Parathyroid adenoma (tissue), 2 donors: ENCODE measurements at regions not wholly inside any gene's neighbourhood (a gene's known extent, or its start where the extent isn't known, plus 50 kb on each side); places are given as distances from the start of the nearest gene placed in this dataset.
"Not testable (repeated sequence)": the region's sequence is repeated elsewhere in the genome, so short reads cannot be mapped to it uniquely, and the experiment has no call there.

Experiments
- H2AFZ ChIP-seq: fragments of 300-600 bp; sonication (generic); one replicate; pipeline ENCODE4 v1.7.0; 2017; ENCODE audit warnings: antibody characterized with exemption, mild to moderate bottlenecking
- H3K27ac ChIP-seq: fragments of 300-600 bp; sonication (generic); one replicate; pipeline ENCODE4 v1.7.0; 2017
- H3K27me3 ChIP-seq: fragments of 300-600 bp; sonication (generic); one replicate; pipeline ENCODE4 v1.7.0; 2017; ENCODE audit warnings: low read length; ENCODE audit not compliant: control insufficient read depth, insufficient read depth
- H3K36me3 ChIP-seq: fragments of 300-600 bp; sonication (generic); one replicate; pipeline ENCODE4 v1.7.0; 2017; ENCODE audit warnings: low read length; ENCODE audit not compliant: control insufficient read depth, insufficient read depth
- H3K4me1 ChIP-seq: fragments of 300-600 bp; sonication (generic); one replicate; pipeline ENCODE4 v1.7.0; 2017; ENCODE audit warnings: control low read depth
- H3K4me2 ChIP-seq: fragments of 300-600 bp; sonication (generic); one replicate; pipeline ENCODE4 v1.7.0; 2017; ENCODE audit warnings: low read length
- H3K4me3 ChIP-seq: fragments of 300-600 bp; sonication (generic); one replicate; pipeline ENCODE4 v1.7.0; 2017; ENCODE audit warnings: low read depth, low read length
- H3K79me2 ChIP-seq: fragments of 300-600 bp; sonication (generic); one replicate; pipeline ENCODE4 v1.7.0; 2017; ENCODE audit warnings: control low read depth
- H3K9ac ChIP-seq: fragments of 300-600 bp; sonication (generic); one replicate; pipeline ENCODE4 v1.7.0; 2017; ENCODE audit warnings: mild to moderate bottlenecking
- H3K9me3 ChIP-seq: fragments of 300-600 bp; sonication (generic); one replicate; pipeline ENCODE4 v1.7.0; 2017; ENCODE audit warnings: low read length; ENCODE audit not compliant: control insufficient read depth
- CTCF ChIP-seq: fragments of 300-600 bp; sonication (generic); IDR thresholded peaks from one replicate; pipeline ENCODE4 v1.7.0; 2017; ENCODE audit warnings: antibody characterized with exemption, mild to moderate bottlenecking
- donor health status: primary hyperparathyroidism.

GRCh38 chr4:66367043-66367660 lies 696.9 kb upstream of the EPHA5 start:
- no peak overlapping the region for H2AFZ ChIP-seq
- no peaks in the 10 kb centered on the region for H3K9me3 ChIP-seq
- H3K36me3 ChIP-seq = no peaks in the 10 kb centered on the region
- H3K27me3 ChIP-seq = no peaks in the 10 kb centered on the region
- H3K4me2 ChIP-seq = no peak overlapping the region
- no peak for TF ChIP-seq CTCF
- H3K4me1 ChIP-seq = no peaks in the 10 kb centered on the region
- no peak overlapping the region for H3K9ac ChIP-seq
- H3K27ac ChIP-seq = no peak overlapping the region
- no peak overlapping the region for H3K4me3 ChIP-seq
- no peaks in the 10 kb centered on the region for H3K79me2 ChIP-seq

- not testable (repeated sequence) for H3K27me3 ChIP-seq, H3K36me3 ChIP-seq, H3K79me2 ChIP-seq
Measured at GRCh38 chr4:66360395-66360794, 690.1 kb upstream of the EPHA5 start.

GRCh38 chr4:66357316-66357715 lies 687.0 kb upstream of the EPHA5 start:
- Histone ChIP-seq H3K27ac (no peak overlapping the region), H3K79me2 (no peaks in the 10 kb centered on the region), H3K9ac (no peak overlapping the region), H3K36me3 (no peaks in the 10 kb centered on the region), H3K4me1 (no peaks in the 10 kb centered on the region), H2AFZ (no peak overlapping the region), H3K27me3 (no peaks in the 10 kb centered on the region), H3K4me2 (no peak overlapping the region), H3K9me3 (no peaks in the 10 kb centered on the region), H3K4me3 (no peak overlapping the region)
- TF ChIP-seq CTCF = no peak

More at GRCh38 chr4:66360395-66360794, 690.1 kb upstream of the EPHA5 start:
- H3K9me3 ChIP-seq, H3K27ac ChIP-seq, H3K9ac ChIP-seq, H3K4me3 ChIP-seq, H3K4me1 ChIP-seq, H2AFZ ChIP-seq, H3K4me2 ChIP-seq: not testable (repeated sequence)

- no peaks in the 10 kb centered on the region for H3K9me3 ChIP-seq
- no peaks in the 10 kb centered on the region for H3K4me1 ChIP-seq
- TF ChIP-seq CTCF = no peak
Measured at GRCh38 chr4:66355328-66355727, 685.0 kb upstream of the EPHA5 start.

GRCh38 chr4:66351761-66352160 lies 681.5 kb upstream of the EPHA5 start:
- H3K27ac ChIP-seq = no peak overlapping the region
- no peaks in the 10 kb centered on the region for H3K27me3 ChIP-seq
- H3K79me2 ChIP-seq = no peaks in the 10 kb centered on the region
- H3K4me1 ChIP-seq = no peaks in the 10 kb centered on the region
- no peak for TF ChIP-seq CTCF
- no peaks in the 10 kb centered on the region for H3K9me3 ChIP-seq
- no peak overlapping the region for H3K9ac ChIP-seq
- H3K36me3 ChIP-seq = no peaks in the 10 kb centered on the region
- no peak overlapping the region for H2AFZ ChIP-seq
- H3K4me3 ChIP-seq = no peak overlapping the region
- no peak overlapping the region for H3K4me2 ChIP-seq

More at GRCh38 chr4:66355328-66355727, 685.0 kb upstream of the EPHA5 start:
- no peak overlapping the region for H2AFZ ChIP-seq
- no peaks in the 10 kb centered on the region for H3K79me2 ChIP-seq
- no peaks in the 10 kb centered on the region for H3K36me3 ChIP-seq
- no peak overlapping the region for H3K4me3 ChIP-seq
- no peak overlapping the region for H3K4me2 ChIP-seq
- H3K27ac ChIP-seq = no peak overlapping the region
- no peak overlapping the region for H3K9ac ChIP-seq
- no peaks in the 10 kb centered on the region for H3K27me3 ChIP-seq
